ENCODE measurements at regions not wholly inside any gene's neighbourhood (a gene's known extent, or its start where the extent isn't known, plus 50 kb on each side); places are given as distances from the start of the nearest gene placed in this dataset.

DNA sequence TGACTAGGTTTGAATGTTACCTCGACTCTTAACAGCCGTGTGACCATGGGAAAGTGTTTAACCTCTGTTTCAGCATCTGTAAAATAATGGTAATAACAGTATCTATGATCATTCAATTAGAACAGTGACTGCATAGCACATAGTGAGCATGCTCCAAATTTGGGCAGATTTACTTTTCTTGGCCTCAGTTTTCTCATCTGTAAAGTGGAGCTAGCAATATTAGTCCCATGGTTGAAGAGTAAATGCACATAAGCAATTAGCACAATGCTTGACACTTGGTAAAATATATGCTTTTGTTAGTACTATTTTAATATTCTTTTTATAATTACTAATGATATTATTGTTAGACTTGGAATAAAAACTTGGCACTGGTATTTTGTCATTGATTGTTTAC, 66.4 kb upstream of the TANC1 start:
- no peak for DNase-seq (ENCODE audit: low read depth)
- no peak overlapping the region for H3K4me3 ChIP-seq (replicated peaks; ENCODE audit: low read depth, low read length)
- no peak for TF ChIP-seq CTCF (IDR thresholded peaks at IDR 0.05; ENCODE audit: low read length, missing control alignments)

DNA sequence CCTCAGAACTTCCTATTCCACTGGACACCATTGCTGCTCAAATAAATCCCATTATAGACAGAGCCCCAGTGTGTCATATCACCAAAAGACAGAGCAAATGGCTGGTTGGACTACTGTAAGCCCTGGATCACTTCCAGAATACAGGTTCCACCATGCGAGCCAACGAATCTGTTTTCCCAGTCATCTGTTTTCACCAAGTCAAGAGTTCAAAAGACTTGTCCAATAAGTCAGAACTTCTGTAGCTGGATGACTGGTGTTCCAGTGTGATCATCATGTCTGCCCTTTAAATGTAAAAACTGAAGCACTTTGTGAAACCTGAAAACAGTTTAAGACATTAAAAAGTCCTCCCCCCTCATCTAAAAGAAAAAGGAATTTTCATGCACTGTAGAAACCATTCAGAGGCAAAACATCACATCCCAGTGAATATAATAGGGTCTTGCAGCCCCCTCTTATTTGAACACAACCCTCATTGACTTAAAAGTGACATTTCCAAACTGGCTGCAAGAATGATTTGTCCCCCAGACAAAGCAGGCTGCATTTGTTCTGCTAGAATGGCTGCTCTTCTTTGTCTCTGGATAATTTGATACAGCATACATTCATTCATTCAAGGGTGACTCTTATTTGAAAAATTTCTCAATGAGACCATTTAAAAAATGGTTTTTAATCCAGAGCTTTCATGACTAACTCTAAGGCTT, 64.6 kb upstream of the TANC1 start:
- H3K4me3 ChIP-seq (replicated peaks; ENCODE audit: low read depth, low read length), result no peak overlapping the region
- no peak for TF ChIP-seq CTCF (IDR thresholded peaks at IDR 0.05; ENCODE audit: low read length, missing control alignments)
- no peak for DNase-seq (ENCODE audit: low read depth)

DNA sequence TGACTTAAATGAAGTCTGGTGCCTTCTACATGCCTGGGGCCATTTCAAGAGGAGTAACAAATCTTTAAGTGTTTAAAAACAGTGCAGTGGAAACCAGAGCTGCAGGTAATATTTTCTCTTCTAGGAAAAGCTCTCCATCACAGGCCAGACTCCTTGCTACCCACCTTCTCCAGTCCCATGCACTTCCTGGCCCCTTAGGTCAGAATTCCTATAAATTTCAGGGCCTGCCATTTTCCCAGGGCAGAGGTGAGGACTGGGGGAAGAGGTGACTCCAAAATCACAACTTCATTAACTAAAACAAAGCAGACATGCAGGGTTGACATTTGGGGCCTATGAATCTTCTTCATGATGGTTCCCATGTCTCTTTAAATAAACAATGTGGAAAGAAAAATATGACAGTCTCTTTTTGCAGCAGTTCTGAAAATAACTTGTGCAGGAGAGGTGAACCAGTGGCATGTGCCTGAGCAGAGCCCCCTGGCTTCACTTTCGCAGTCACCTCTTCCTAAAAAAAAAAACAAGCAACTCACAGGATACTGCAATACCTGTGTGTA, 63.7 kb upstream of the TANC1 start:
- no peak for TF ChIP-seq CTCF (IDR thresholded peaks at IDR 0.05; ENCODE audit: low read length, missing control alignments)
- no peak for DNase-seq (ENCODE audit: low read depth)
- no peak overlapping the region for H3K4me3 ChIP-seq (replicated peaks; ENCODE audit: low read depth, low read length)

- no peak for TF ChIP-seq CTCF (IDR thresholded peaks at IDR 0.05; ENCODE audit: low read length, missing control alignments)
- no peak for DNase-seq (ENCODE audit: low read depth)
- H3K4me3 ChIP-seq (replicated peaks; ENCODE audit: low read depth, low read length), result no peak overlapping the region
Measured at GRCh38 chr2:158905341-158905740, 63.1 kb upstream of the TANC1 start.

DNA sequence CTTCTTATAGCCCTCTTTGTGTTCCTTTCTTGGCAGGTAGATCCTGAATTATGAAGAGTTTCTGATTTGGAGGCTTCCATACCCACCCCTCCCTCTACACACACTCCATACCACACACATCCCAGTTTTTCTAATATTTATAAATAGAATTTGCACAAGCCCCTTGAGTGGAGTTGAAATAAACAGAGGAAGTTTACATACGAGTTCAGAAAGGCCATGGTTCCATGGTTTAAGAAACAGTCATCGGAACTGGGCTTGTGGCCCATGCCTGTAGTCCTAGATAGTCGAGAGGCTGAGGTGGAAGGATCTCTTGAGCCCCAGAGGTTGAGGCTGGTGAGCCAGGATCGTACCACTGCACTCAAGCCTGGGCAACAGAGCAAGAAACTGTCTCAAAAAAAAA, 62.7 kb upstream of the TANC1 start:
- no peak overlapping the region for H3K4me3 ChIP-seq (replicated peaks; ENCODE audit: low read depth, low read length)
- TF ChIP-seq CTCF (IDR thresholded peaks at IDR 0.05; ENCODE audit: low read length, missing control alignments), result no peak
- no peak for DNase-seq (ENCODE audit: low read depth)

DNA sequence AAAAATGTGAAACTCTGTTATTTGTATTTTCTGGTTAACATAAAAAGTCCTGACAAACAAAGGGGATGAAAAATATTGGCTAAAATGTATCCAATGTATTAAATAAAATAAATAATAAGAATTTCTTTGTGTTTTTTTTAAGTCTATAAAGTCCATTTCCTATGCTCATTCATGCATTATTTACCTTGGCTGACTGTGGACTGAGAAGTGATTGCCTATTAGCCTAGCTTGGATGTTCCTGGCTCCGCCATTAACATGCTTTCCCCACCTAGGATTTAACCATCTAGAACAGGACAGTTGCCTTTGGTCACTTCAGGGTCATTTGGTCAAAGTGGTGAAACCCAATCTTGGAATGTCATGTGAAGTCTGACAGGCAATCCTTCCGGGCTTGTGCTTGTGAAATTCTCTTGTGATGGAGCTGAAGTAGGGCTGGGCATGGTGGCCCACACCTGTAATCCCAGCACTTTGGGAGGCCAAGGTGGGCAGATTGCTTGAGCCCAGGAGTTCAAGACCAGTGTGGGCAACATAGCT, 60.4 kb upstream of the TANC1 start:
- no peak for DNase-seq (ENCODE audit: low read depth)
- no peak overlapping the region for H3K4me3 ChIP-seq (replicated peaks; ENCODE audit: low read depth, low read length)
- TF ChIP-seq CTCF (IDR thresholded peaks at IDR 0.05; ENCODE audit: low read length, missing control alignments), result no peak

- no peak for TF ChIP-seq CTCF (IDR thresholded peaks at IDR 0.05; ENCODE audit: low read length, missing control alignments)
- no peak for DNase-seq (ENCODE audit: low read depth)
- H3K4me3 ChIP-seq (replicated peaks; ENCODE audit: low read depth, low read length), result no peak overlapping the region
Measured at GRCh38 chr2:158912112-158912511, 56.3 kb upstream of the TANC1 start.

Data from fibroblast of pulmonary artery (primary cell).